Keratinocyte (primary cell): ENCODE measurements at regions not wholly inside any gene's neighbourhood (a gene's known extent, or its start where the extent isn't known, plus 50 kb on each side); places are given as distances from the start of the nearest gene placed in this dataset.

Experiments used
- EZH2 ChIP-seq: IDR thresholded peaks from one replicate; pipeline ENCODE4 v1.6.1; 2012; ENCODE audit warnings: inconsistent platforms, mild to moderate bottlenecking, low read length, moderate library complexity
- TF ChIP-seq, protein P1 (sequence below), 3 experiments: IDR thresholded peaks in 1 of 3; conservative IDR thresholded peaks in 1 of 3; optimal IDR thresholded peaks in 1 of 3; 2 replicates in 2 of 3; 3 replicates in 1 of 3; pipeline versions ENCODE3 to v1.5.1; 2011; ENCODE audit warnings: low read length in 3 of 3, mild to moderate bottlenecking in 3 of 3, moderate library complexity in 2 of 3, control low read depth in 1 of 3, inconsistent platforms in 1 of 3; ENCODE audit not compliant: insufficient read depth in 2 of 3; ENCODE audit errors: extremely low read depth in 1 of 3

GRCh38 chr1:58403894-58404293 lies 142.6 kb downstream of the OMA1 start:
- TF ChIP-seq, protein P1, sequence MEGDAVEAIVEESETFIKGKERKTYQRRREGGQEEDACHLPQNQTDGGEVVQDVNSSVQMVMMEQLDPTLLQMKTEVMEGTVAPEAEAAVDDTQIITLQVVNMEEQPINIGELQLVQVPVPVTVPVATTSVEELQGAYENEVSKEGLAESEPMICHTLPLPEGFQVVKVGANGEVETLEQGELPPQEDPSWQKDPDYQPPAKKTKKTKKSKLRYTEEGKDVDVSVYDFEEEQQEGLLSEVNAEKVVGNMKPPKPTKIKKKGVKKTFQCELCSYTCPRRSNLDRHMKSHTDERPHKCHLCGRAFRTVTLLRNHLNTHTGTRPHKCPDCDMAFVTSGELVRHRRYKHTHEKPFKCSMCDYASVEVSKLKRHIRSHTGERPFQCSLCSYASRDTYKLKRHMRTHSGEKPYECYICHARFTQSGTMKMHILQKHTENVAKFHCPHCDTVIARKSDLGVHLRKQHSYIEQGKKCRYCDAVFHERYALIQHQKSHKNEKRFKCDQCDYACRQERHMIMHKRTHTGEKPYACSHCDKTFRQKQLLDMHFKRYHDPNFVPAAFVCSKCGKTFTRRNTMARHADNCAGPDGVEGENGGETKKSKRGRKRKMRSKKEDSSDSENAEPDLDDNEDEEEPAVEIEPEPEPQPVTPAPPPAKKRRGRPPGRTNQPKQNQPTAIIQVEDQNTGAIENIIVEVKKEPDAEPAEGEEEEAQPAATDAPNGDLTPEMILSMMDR (optimal IDR thresholded peaks at IDR 0.05 in 1 of 3, IDR thresholded peaks at IDR 0.05 in 1 of 3, conservative IDR thresholded peaks at IDR 0.05 in 1 of 3; ENCODE audit: extremely low read depth in 1 of 3, insufficient read depth in 2 of 3, low read length in 3 of 3), result no peak
- TF ChIP-seq EZH2, result no peak
